Endothelial cell (in vitro differentiated cells): ENCODE measurements at regions not wholly inside any gene's neighbourhood (a gene's known extent, or its start where the extent isn't known, plus 50 kb on each side); places are given as distances from the start of the nearest gene placed in this dataset.

ENCODE experiments used
- DNase-seq: peaks from one replicate; pipeline ENCODE4 v3.0.0; 2021; ENCODE audit warnings: low spot score
- H3K27ac Mint-ChIP-seq: one replicate; pipeline ENCODE4 v1.8.0; 2021; ENCODE audit warnings: mixed read lengths, inconsistent platforms; ENCODE audit not compliant: unreplicated experiment
- H3K27me3 Mint-ChIP-seq: one replicate; pipeline ENCODE4 v1.8.0; 2021; ENCODE audit warnings: mild to moderate bottlenecking, moderate library complexity, mixed read lengths, inconsistent platforms; ENCODE audit not compliant: unreplicated experiment
- H3K36me3 Mint-ChIP-seq: one replicate; pipeline ENCODE4 v1.8.0; 2021; ENCODE audit warnings: mild to moderate bottlenecking, low read depth, mixed read lengths, inconsistent platforms; ENCODE audit not compliant: unreplicated experiment
- H3K4me1 Mint-ChIP-seq: one replicate; pipeline ENCODE4 v1.8.0; 2021; ENCODE audit warnings: mild to moderate bottlenecking, mixed read lengths, inconsistent platforms; ENCODE audit not compliant: unreplicated experiment
- H3K4me3 Mint-ChIP-seq: one replicate; pipeline ENCODE4 v1.8.0; 2021; ENCODE audit warnings: mild to moderate bottlenecking, mixed read lengths, inconsistent platforms; ENCODE audit not compliant: unreplicated experiment
- H3K9me3 Mint-ChIP-seq: one replicate; pipeline ENCODE4 v1.8.0; 2021; ENCODE audit warnings: mixed read lengths, inconsistent platforms; ENCODE audit not compliant: unreplicated experiment
- CTCF ChIP-seq: fragments of 200-600 bp; sonication (generic); IDR thresholded peaks from one replicate; pipeline ENCODE4 v1.5.0; 2021; ENCODE audit warnings: antibody characterized with exemption; ENCODE audit not compliant: unreplicated experiment

GRCh38 chr7:114857605-114858004 is 64.3 kb upstream of the MDFIC start:
- no peak overlapping the region for H3K4me3 Mint-ChIP-seq
- H3K4me1 Mint-ChIP-seq, result no peaks in the 10 kb centered on the region
- no peak overlapping the region for H3K27ac Mint-ChIP-seq
- no peak for DNase-seq
- H3K36me3 Mint-ChIP-seq, result no peaks in the 10 kb centered on the region
- H3K27me3 Mint-ChIP-seq, result no peaks in the 10 kb centered on the region
- no peak for TF ChIP-seq CTCF
- H3K9me3 Mint-ChIP-seq, result no peaks in the 10 kb centered on the region

DNA sequence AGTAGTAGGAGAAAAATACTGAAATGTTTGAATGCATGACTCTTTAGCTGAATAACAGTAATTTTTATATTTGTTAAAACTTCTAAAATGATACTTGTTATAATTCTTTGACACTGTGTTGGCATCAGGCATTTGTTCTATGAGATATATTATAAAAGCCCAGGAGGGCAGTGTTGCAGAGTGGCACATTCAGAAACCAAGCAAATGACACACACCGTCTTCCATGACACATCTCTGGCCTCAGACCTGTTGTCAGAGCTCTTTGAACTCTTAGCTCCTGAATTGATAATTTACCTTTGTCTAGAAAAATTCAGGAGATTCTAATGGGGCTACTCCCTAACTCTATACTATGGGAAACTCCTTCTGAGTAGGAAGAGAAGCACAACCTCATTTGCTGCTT is 62.4 kb upstream of the MDFIC start:
- Mint-ChIP-seq H3K27ac (no peak overlapping the region), H3K36me3 (no peaks in the 10 kb centered on the region), H3K4me1 (no peaks in the 10 kb centered on the region), H3K4me3 (no peak overlapping the region), H3K27me3 (no peaks in the 10 kb centered on the region), H3K9me3 (no peaks in the 10 kb centered on the region)
- no peak for DNase-seq
- no peak for TF ChIP-seq CTCF

- Mint-ChIP-seq H3K9me3 (no peaks in the 10 kb centered on the region), H3K27me3 (no peaks in the 10 kb centered on the region), H3K4me3 (no peak overlapping the region), H3K4me1 (no peaks in the 10 kb centered on the region), H3K36me3 (no peaks in the 10 kb centered on the region), H3K27ac (no peak overlapping the region)
- no peak for DNase-seq
- no peak for TF ChIP-seq CTCF
These were observed 61.7 kb upstream of the MDFIC start for GRCh38 chr7:114860206-114860605.

DNA sequence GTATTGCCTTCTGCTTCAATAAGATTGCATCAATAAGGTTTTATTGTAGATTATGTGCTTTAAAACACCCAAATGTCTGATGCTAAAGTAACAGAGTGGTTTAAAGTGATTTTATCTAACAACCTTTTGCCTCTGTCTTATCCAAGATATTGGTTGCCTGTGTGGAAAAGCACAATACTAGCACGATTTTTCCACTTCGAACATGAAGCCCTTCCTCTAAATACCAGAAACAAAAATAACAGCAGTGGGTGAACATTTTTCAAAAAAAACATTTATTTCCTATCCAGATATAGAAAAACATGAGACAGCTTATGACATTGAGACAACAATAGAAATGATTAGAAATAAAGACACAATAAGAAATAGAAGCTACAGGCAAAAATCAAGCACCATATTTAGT is 59.5 kb upstream of the MDFIC start:
- no peak for DNase-seq
- H3K27ac Mint-ChIP-seq, result no peak overlapping the region
- no peaks in the 10 kb centered on the region for H3K9me3 Mint-ChIP-seq
- H3K36me3 Mint-ChIP-seq, result no peaks in the 10 kb centered on the region
- H3K4me1 Mint-ChIP-seq, result no peaks in the 10 kb centered on the region
- no peak overlapping the region for H3K4me3 Mint-ChIP-seq
- no peak for TF ChIP-seq CTCF
- no peaks in the 10 kb centered on the region for H3K27me3 Mint-ChIP-seq

DNA sequence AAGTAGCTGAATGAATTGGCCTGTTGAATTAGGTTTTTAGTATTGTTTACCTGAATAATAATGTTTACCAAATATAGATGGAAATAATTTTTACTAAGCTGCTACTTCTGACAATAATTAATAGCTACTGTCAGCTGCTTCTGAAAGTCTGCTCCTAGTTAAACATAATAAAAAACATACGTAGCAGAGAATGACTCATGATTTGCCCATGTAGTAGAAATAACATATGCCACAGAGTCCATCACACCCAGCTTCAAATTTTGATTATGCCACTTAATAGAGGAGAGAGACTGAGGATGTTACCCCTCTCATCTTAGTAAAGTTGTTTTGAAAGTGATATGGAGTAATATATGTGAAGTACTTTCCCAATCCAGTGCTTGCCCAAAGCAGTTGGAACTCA is 57.6 kb upstream of the MDFIC start:
- Mint-ChIP-seq H3K27me3 (no peaks in the 10 kb centered on the region), H3K9me3 (no peaks in the 10 kb centered on the region), H3K27ac (no peak overlapping the region), H3K36me3 (no peaks in the 10 kb centered on the region), H3K4me3 (no peak overlapping the region), H3K4me1 (no peaks in the 10 kb centered on the region)
- no peak for DNase-seq
- no peak for TF ChIP-seq CTCF
